D341Med (cell line): ENCODE measurements at regions not wholly inside any gene's neighbourhood (a gene's known extent, or its start where the extent isn't known, plus 50 kb on each side); places are given as distances from the start of the nearest gene placed in this dataset.

Experiments
- DNase-seq: peaks from one replicate; pipeline ENCODE4 v3.0.0; 2012; ENCODE audit warnings: low spot score

DNA sequence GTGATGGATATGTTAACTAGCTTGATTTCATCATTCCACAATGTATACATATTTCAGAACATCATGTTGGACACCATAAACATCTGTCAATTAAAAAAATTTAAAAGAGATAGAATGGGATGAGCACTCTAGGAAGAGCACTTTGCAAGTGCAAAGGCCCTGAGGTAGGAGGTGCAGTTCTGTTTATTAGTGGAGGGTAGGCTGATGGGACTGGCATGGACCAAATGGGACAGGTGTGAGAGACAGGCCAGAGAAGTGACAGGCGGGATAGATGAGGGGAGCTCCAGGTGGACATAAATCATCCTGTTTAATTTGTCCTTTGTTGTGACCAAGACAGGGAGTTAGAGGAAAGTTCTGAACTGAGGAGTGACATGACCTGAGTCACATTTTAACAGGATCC is 477.9 kb downstream of the TSN start:
- no peak for DNase-seq

DNA sequence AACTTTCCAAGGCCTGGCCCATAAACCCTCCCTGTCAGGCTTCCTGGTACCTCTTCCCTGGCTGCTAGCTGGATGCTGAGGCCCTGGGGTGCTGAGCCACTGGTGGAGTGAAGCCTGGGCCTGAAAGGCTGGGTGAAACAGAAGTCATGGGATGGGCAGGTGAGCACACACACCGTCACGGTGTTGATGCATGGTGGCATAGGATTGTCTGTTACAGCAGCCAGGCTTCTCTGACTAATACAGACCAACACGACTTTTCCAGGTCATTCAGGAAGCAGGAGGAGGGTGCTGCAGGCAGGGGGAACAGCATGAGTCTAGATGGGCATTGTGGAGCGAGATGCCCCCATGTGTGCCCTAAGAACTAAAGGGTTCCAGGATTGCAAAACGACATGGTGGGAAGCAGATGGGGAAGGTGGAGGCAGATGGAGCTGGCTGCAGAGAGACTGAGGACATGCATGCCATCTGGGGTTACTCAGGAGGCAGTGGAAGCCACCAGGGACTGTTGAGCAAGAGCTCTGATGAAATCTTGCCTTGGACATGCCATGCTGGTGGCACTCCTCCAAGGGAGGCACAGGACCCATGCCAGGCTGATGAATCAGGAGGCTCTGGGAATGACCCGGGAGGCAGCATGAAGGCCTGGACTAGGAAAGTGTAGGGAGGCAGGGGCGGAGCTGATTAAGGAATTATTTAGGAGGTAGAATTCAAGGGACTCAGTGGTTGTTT is 480.9 kb downstream of the TSN start:
- DNase-seq = no peak

DNA sequence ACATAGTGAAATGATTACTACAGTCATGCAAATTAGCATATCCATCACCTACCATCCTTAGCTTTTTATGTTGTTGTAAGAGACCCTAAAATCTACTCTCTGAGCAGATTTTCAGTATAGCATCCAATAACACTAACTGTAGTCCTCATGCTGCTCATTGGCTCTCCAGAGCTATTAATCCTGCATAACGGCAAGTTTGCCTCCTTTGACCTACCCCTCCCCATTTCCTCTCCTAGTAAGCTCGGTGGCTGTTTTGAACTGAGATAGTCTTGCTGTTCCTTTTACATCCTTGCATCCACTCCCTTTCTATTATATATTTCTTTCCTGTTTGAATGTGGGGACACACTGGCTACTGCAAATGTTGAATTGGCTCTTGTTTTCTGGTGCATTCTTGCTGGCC is 481.5 kb downstream of the TSN start:
- DNase-seq = no peak

DNA sequence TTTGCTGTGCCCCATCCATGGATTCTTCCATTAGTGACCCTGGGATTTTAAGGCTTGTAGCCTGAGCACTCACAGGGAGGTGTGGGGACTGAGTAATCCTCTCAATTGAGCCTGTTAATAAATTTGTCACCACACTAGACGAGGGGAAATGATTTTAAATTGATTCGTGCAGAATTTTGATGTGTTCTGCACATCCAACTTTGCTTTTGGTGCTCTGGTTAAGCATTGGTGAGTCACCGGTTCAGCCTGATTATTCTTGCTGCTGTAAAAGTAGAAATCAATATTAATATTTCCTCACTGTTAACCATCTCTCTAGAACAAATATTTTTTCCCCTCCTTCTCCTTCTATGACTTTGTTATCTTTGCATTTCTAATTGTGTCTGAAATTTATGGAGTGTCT is 482.0 kb downstream of the TSN start:
- no peak for DNase-seq

- DNase-seq = no peak
These were observed 482.6 kb downstream of the TSN start for GRCh38 chr2:122238006-122238559.

GRCh38 chr2:122239440-122239839 is 484.0 kb downstream of the TSN start:
- DNase-seq = no peak

GRCh38 chr2:122244598-122245229 is 489.3 kb downstream of the TSN start:
- DNase-seq = no peak

GRCh38 chr2:122249673-122250072 is 494.2 kb downstream of the TSN start:
- no peak for DNase-seq

DNA sequence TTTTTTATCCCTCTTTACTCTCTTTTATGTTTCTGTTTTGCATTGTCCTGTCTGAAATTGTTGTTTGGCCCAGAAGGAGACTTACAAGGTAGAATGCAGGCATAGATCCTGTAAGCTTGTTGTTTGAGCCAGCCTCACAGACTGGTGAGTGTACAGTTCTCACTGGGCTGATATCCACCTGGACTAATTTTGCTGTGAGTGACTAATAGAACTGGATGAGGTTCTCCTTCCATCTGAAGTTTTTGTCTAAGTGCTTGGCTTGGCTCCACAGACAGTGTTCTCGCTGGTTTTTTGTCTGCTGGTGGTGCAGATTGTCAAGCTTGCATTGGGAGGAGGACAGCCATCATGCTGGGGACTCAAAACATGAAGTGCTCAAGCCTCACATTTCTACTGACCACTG is 495.7 kb downstream of the TSN start:
- no peak for DNase-seq

- DNase-seq = no peak
These were observed 496.1 kb downstream of the TSN start for GRCh38 chr2:122251566-122251965.

- DNase-seq = no peak
These were observed 500.5 kb downstream of the TSN start for GRCh38 chr2:122255924-122256323.

DNA sequence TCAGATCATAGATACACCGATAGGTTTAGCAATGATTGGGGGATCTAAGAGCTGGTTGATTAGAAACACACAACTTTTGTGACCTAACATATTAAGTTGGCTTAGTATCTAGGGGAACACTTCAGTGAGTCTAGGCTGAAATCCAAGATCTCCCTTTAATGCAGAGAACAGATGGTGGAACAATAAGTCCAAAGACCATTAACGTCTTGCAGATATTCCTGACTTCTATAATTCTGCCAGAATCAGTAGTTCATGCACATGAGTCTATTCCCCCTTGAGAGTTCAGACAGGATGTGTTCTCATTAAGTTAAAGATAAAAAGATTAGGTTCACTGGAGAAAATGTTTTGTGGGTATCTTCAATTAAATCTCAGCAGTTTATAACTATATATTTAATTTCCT is 506.5 kb downstream of the TSN start:
- DNase-seq = no peak

GRCh38 chr2:122263746-122264145 is 508.3 kb downstream of the TSN start:
- no peak for DNase-seq

DNA sequence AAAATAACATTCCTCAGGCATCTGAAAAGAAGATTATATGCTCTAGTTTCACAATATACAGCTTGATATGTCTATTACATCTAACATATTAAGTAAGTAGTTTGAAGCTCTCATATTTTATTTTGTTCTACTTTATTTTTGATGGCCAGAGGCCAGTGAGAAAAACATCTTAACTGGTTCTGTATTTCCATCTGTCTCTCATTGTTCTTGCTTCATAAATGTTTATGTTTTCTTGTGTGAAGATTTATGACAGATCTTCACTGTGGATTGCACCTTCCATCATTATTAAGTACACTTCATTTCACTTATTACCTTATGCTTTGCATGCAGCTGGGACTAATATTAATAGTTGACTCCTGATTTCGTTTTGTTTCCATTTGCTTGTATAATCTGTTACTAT is 511.2 kb downstream of the TSN start:
- no peak for DNase-seq

GRCh38 chr2:122267947-122268346 is 512.5 kb downstream of the TSN start:
- no peak for DNase-seq

- DNase-seq = no peak
These were observed 518.5 kb downstream of the TSN start for GRCh38 chr2:122273785-122274419.

DNA sequence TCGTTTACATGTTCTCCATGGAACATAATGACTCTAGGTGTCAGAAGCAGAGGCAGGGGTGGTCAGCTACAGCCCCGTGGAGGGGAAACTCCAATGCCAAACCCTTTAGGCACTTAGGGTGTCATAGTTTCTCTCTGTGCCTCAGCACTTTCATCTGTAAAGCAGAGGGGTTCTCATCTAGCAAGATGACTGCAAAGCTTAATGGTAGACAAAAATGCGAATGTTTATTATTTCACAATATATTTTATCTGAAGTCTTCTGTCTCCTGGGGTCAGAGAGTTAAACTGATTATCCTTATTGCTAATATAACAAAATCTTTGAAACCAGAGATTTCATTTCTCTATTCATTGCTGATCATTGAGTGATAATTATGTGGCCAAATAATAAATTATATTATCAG is 522.5 kb downstream of the TSN start:
- no peak for DNase-seq

DNA sequence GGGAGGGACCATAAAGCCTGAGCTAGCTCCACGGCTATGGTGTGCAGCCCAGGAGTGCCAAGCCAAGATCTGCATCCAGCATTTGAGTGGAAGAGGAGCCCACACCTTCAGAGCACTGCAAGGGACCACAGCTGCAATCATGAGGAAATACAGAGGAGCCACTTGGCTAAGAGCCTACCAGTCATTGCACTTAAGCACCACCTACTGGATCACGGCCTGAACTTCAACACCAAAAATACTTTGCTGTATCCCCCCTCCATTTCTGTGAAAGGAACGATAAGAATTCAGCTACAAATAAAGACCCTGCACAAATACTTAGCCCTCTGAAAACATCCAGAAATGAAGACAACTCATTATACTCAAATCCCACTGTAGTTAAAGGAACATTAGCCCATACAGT is 545.3 kb downstream of the TSN start:
- DNase-seq = no peak

- no peak for DNase-seq
These were observed 552.3 kb downstream of the TSN start for GRCh38 chr2:122307763-122308162.

DNA sequence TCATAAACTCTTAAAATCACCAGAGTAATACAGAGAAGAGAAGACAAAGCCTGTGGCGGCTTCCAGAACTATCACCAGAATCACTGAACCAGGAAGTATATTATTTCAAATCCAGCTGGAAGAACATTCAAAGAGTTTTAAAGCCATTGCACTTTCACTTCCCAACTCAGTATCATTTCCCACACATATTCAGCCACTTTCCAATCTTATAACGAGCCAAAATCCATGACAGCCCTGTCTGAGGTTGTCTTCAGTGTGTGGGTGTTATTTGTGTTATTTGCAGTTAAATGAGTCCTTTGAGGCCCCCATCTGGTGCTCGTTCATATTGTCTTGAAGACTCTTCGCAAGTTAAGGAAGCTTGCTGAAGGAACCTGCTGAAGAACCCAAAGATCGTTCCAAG is 559.9 kb downstream of the TSN start:
- DNase-seq = no peak

GRCh38 chr2:122319539-122320132 is 564.2 kb downstream of the TSN start:
- DNase-seq = no peak

DNA sequence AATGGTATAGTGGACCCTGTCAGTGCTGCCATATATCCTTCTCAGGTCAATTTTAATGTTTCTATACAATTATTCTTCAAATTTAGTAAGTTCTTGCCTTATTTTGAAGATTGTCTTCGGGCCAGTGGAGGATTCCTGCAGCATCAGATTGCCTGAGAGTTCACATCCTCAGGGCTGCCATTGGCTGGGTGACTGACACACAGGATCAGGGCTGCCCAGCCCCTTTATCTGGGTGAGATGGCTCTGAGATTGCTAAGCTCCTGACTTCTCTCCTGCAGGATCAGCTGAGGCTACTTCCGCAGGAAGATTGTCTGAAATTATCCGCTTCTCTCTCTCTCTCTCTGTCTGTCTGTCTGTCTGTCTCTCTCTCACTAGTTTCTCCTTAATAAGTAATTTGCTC is 567.4 kb downstream of the TSN start:
- no peak for DNase-seq

GRCh38 chr2:122323927-122324326 is 568.5 kb downstream of the TSN start:
- no peak for DNase-seq
